Lower leg skin (tissue), 3 donors: ENCODE measurements at regions not wholly inside any gene's neighbourhood (a gene's known extent, or its start where the extent isn't known, plus 50 kb on each side); places are given as distances from the start of the nearest gene placed in this dataset.

ENCODE experiments used
- POLR2A ChIP-seq, 2 donors: fragments of 450-650 bp; IDR thresholded peaks; one replicate each; pipeline ENCODE4 v1.6.1; 2016 to 2017; ENCODE audit warnings: antibody characterized with exemption in 2 of 2, mild to moderate bottlenecking in 1 of 2, moderate library complexity in 1 of 2
- TF ChIP-seq, protein P1 (sequence below), 3 donors: fragments of 450-650 bp; IDR thresholded peaks; one replicate each; pipeline ENCODE4 v1.5.1; 2016; ENCODE audit warnings: antibody characterized with exemption in 3 of 3, mild to moderate bottlenecking in 3 of 3, moderate library complexity in 2 of 3

DNA sequence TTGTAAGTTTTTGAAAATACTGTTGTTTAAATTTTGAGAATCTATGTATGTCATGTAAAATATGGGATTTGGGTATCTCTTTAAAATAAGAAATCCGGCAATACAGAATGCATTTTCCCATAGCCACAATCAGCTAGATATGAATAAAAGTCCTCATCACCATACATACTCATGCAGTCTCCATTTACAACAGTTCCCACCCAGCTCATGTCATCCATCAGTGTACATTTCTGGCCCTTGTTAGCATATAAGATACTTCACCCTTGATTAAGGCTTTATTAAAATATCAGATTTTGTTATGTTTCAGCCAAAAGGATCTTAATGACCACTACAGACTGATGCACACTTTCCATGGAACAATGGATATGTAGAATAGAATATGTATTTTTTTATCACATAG is 218.0 kb downstream of the DPY19L2 start:
- TF ChIP-seq, protein P1, sequence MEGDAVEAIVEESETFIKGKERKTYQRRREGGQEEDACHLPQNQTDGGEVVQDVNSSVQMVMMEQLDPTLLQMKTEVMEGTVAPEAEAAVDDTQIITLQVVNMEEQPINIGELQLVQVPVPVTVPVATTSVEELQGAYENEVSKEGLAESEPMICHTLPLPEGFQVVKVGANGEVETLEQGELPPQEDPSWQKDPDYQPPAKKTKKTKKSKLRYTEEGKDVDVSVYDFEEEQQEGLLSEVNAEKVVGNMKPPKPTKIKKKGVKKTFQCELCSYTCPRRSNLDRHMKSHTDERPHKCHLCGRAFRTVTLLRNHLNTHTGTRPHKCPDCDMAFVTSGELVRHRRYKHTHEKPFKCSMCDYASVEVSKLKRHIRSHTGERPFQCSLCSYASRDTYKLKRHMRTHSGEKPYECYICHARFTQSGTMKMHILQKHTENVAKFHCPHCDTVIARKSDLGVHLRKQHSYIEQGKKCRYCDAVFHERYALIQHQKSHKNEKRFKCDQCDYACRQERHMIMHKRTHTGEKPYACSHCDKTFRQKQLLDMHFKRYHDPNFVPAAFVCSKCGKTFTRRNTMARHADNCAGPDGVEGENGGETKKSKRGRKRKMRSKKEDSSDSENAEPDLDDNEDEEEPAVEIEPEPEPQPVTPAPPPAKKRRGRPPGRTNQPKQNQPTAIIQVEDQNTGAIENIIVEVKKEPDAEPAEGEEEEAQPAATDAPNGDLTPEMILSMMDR (IDR thresholded peaks at IDR 0.05): no peak
- TF ChIP-seq POLR2A (IDR thresholded peaks at IDR 0.05): no peak
